ENCODE measurements at regions not wholly inside any gene's neighbourhood (a gene's known extent, or its start where the extent isn't known, plus 50 kb on each side); places are given as distances from the start of the nearest gene placed in this dataset.

DNA sequence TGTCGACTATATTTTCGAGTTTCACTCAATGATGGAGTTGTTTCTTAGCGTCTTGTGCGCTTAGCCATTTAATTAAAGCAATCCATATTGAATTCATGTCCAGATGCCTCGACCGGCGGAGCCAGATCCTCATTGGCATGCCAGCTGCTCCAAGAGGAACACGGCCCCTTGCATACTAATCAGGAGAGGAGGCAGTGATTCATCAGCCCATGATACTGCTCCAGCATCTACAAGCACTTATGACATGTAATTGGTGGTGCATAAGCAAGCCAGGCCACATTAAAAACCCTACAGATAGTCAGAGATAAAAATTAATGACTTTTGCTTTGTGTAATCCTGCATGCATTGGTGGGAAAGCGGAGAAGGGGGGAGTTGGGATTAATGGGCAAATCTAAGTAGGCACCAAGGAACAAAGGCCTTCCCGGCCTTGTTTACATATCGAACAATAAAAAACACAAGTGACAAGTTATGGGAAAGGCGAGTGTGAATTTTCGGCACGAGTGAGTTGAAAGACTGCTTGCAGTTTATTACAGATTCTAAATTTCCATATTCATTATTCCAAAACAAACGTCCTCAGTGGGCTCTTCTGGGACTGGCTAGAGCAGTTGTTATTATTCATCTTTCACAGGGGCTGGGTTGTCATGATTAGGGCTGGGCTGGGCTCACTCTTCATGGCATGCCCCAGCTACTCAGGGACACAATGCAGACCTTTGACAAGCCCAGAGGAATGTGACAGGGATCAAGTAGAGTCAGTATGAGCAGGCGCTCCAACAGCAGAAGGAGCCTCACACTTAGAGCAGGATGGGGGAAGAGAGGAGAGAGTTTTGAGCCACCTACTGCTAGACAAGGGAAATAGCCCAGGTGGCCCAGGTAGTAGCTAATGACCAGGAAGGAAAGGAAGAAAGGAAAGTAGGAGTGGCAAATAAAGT lies 281.7 kb upstream of the ZFHX3 start:
- no peak for DNase-seq

DNA sequence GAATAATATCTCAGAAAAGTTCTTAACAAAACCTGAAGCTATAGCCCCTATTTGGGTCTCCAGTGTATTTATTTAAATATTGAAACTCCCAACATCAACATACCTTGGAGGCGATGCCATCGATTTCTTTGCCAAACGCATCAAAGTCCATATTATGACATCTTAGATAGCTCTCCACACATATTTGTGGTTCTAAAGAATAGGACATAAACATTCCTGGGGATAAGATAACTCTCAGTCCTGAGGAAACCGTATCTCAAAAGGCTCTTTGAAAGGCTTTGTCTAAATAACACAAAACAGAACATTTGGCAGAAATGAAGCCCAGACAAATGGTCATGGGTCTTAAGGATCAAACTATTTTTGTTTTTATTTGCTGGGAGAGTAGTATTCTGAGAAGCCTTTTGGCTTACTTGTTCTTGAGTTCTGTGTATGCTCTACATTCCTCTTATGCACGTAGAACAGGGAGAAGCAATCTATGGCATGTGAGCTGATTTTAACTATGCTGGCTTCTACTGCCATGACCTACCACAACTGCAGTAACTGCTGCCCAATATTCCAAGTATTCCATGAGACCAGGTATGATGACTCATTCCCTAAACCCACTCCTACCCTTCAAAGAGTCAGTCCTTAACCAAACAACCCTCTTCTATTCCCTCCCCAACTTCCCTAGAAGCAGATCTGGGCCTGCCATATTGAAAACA lies 279.0 kb upstream of the ZFHX3 start:
- DNase-seq: no peak

DNA sequence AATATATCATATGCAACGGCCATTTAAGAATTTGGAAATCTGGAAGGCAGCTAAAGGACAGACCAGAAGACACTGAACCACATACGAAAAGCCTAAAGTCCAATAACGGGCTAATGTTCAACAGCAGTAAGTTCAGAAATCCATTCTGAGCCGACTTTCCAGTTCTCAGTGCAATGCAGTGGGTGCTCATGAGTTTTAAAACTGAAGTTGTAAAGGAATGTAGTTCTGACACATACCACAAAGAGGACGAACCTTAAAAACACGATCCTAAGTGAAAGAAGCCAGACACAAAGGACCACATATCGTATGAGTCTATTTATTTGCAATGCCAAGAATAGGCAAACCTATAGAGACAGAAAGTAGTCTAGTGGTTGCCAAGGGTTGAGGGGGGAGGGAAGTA lies 278.3 kb upstream of the ZFHX3 start:
- no peak for DNase-seq

DNA sequence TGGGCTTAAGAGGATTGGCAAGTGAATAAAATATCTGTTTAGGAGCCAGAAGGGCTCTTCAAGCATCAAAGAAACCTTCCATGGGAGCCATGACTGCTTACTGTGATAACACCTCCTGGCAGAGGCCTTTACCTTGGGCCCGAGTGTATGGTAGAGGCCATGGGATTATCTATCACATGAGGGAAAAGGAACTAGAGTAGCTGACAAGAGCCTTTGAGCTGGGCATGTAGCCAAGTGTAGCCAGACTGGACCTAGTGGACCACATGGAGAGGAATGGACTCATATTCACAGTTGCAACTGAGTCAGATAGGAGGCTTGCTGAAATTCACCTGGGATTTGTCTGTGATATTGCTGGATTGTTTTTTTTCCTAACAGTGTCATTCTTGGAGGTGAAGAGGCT lies 276.0 kb upstream of the ZFHX3 start:
- no peak for DNase-seq

DNA sequence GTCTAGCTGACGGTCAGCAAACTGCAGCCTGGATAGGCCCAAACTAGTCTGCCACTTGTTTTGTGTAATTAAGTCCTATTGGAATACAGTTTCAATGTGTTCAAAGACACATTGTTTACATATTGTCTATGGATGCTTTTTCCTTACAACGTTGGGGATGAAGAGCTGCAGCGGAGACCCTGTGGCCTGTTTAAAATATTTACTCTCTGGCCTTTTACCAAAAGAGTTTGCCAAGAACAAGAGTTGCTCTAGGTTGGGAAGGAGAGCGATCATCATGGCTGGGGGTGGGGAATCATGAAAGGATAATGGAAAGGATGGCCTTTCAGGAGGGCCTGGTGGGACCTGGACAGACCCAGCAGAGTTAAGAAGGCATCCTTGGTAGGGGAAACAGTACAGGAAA lies 274.9 kb upstream of the ZFHX3 start:
- no peak for DNase-seq

DNA sequence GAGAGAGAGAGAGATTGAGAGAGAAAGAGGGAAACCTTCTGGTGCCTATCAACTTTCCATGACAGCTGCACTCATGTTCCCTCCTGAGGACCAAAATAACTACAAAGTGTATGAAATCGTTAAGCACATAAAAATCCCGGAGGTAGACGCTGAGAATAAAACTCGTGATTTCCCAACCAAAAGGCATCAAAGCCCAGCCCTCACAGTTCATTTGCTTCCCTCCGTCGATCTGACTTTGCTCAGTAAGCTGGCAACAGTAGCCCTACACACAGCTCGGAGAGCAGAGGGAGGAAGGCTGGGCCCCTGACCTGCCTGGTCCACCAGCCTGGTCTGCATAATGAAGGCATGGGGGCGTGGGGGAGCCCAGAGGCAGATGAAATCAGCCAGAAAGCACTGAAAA lies 273.9 kb upstream of the ZFHX3 start:
- DNase-seq: no peak

DNA sequence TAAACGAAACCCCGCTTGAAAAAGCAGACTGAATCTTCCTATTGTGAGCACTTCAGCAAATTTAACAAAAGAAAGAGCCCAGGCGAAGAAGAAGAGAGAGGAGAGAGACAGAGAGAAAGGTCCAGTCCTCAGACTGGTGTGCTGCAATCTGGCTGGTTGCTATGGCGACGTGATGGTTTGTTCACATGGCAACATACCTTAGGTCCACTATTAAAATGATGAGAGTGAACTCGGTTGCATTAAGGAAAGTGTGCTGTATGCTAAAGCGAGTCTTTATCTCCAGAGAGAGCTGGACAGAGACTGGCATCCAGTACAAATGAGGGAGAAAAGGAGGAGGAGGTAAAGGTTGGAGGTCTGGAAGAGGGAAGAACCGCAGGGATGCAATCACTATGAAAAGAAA lies 271.8 kb upstream of the ZFHX3 start:
- no peak for DNase-seq

DNA sequence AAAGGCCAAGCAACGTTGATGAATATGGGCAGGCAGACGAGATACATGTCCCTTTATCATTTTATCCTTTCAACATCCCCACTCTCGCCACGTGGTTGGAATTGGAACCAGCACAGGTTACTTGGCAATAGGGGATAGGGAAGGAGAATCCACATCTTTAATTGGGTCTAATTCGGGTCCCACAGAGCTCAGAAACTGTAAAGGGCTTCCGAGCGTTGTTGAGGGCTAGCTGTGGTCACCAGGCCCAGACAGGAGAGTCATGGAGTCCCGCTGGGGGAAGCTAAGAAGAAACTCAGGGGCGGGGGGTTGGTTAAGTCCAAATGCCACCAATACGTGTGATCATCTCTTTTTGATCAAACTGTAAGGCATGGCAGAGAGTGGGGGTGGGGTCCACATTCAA lies 271.3 kb upstream of the ZFHX3 start:
- DNase-seq: no peak

DNA sequence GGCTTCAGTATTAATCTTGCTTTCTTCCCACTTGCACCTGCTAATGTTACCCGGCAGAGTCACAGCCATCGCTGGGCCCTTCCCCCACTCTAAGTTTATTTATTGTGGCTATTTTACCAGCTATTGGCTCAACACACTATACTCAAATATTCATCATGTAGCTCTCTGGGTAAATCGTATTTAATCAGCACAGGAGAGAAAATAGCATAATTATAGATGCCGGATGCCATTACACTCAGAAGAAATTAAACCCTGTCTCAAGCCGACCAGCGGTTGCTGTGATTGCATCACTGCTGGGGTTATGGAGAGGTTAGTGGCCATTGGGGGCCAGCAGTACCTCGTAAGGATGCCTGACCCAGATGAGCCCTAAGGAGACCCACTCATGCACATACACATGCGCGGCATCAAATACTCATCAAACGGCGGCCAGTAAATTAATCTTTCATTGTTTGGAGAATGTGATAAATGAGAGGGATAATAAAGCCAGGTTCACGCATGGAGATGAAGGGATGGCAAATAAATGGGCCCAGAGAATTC lies 269.5 kb upstream of the ZFHX3 start:
- DNase-seq: no peak

DNA sequence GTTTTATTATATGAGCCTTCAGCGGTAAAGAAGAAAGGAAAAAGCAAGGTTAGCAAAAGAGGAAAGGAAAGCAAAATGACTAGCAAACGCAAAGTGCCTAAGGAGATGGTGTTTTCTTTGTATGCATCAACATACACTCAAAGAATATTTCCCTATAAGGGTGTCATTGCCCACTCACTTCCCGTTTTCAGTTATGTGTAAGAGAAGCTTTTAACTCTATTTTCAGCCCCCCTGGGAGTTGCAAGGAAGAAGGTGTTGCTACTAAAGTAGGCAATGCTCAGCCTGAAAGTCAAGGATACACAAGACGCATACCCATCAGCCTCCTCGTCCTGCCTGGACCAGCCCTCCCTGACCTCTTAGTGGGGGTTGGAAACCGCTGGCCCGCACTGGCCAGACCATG lies 267.7 kb upstream of the ZFHX3 start:
- DNase-seq: no peak

DNA sequence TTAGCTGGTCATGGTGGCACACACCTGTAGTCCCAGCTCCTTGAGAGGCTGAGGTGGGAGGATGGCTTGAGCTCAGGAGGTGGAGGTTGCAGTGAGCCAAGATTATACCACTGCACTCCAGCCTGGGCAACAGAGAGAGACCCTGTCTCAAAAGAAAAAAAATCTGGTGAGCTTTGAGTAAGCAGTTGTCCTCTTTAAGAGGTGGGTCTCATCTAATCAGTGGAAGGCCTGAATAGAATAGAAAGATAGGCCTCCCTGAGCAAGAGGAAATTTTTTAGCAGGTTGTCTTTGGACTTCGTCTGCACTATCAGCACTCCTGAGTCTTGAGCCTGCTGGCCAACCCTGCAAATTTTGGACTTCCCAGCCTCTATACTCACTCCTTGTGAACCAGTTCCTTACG lies 266.0 kb upstream of the ZFHX3 start:
- DNase-seq: no peak

DNA sequence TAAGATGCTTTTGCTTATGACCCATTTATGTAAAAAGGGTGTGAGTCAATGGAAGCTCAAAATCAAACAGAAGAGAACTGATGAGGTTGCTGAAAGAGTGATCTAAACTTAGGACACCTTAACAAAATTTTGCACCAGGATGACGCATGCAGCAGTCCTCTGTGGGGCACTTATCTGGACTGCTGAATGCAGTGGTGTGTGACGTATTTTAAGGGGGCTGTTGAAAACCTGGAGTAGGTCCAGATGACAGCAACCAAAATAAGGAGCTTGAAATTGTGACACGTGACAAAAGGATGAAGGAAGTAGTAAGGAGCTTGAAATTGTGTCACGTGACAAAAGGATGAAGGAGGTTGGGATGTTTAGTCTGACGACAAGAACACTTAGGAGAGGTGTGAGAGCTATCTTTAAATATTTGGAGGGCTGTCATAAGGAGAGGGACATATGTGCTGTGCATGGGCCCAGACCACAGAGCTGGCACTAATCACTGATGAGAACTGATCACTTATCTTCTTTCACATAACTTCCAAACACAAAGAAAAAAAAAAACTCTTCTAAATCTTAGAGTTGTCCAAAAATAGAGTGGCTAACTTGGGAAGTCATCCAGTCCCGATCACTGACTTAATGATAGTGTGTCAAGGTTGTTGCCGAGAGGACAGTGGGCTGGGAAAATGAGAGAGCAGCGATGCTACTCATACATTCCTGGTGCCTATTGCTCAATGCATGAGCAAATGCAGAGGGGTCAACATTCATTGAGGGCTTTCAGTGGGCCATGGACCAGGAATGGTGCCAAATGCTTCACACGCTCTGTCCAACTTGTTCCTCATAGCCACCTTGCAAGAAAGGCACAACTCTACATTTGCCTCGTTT lies 264.2 kb upstream of the ZFHX3 start:
- DNase-seq: no peak

DNA sequence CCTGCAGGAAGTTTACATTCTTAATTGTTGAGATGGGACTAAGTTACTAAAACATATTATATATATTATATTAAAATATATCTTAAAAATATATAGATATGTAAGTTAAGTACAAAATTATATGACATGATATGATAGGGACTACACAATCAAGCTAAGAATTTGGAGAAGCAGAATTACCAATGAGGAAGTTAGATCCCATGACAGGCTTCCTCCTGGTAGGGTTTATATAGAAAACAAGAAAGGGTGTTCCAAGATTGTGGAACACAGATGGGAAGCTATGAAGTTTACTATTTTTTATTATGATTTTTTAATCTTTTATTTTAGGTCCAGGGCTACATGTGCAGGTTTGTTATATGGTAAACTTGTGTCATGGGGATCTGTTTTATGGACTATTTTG lies 260.8 kb upstream of the ZFHX3 start:
- no peak for DNase-seq

DNA sequence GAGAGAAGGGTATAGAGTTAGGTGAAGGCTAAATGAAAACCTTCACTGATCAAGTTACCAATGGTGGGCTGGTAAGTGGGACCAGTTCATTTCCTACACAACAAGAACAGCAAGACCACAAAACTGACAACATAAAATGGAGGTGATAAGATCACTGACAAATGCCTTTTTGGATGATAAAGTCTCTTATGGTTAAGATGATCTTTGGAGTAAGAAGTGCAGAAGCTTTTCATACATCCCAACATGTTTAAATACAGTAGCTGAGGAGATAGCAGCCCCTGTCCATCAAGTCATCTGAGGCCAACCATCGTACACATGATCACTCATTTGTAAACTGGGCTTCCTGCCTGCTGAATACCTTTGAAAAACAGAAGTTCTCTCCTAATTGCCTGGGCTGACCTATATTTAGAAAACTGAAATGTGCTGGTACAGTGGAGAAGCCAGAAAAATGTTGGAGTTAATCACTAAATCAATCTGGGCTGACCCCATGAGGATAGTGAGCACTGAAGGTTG lies 259.0 kb upstream of the ZFHX3 start:
- no peak for DNase-seq

DNA sequence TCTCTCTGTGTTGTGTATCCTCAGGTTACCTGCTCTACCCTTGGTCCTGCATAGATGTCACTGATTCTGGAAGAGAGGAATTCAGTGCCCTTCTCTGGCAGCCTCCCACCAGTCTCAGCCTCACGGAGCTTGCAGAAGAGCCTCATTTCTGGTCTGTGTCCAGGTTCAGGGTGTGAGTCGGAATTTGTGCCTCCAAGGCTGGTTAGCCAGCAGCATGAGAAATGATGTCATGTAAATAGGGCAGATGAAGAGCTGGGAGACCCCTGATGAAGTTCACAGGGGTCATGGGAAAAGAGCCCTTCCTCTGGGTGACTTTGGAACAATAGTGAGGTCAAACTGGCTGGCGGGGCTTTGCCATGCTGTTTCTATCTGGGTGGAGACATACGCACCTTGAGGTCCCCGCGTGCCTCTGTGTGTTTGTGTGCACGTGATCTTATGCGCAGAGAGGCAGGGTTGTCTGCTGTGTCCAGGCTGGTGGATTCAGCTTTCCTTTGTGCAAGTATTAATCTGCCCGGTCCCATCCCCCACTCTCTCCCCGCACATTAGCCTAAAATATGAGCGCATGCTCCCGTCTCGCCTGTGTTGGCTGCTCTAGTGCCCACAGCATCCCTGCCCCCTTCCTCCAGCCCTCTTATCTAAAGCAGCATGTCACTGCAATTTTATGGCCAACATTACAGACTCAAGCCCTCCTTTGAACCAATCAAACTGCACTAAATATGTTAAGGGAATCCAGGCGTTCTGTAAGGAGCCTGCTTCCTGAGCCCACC lies 256.3 kb upstream of the ZFHX3 start:
- DNase-seq: no peak

DNA sequence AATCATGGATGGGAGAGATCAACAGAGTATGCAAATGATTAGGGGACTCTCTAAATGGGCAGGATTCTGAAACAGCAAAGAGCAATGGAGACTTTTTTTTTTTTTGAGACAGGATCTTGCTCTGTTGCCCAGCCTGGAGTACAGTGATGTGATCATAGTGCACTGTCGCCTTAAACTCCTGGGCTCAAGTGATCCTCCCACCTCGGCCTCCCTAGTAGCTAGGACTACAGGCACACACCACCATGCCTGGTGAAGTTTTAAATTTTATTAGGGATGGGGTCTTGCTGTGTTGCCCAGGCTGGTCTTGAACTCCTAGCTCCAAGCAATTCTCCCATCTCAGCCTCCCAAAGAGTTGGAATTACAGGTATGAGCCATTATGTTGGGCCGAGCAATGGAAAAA lies 255.0 kb upstream of the ZFHX3 start:
- no peak for DNase-seq

DNA sequence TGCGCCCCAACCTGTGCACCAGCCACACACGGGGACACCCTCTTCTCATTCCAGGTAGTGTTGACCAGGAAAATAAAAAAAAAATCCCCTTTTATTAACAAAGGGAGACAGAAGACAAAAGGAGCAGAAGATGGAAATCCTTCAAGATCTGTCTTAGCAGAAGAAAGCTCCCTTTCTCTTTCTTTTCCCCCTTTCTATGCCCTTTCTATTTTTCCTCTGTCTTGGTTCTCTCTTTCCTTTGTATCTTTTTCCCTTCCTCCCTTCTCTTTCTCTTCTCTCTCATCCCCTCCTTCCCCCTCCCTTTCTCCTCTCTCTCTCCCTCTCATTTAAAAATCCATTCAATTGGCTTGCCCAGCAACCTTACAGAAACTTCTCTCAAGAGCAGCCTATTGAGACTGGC lies 254.1 kb upstream of the ZFHX3 start:
- DNase-seq: no peak

DNA sequence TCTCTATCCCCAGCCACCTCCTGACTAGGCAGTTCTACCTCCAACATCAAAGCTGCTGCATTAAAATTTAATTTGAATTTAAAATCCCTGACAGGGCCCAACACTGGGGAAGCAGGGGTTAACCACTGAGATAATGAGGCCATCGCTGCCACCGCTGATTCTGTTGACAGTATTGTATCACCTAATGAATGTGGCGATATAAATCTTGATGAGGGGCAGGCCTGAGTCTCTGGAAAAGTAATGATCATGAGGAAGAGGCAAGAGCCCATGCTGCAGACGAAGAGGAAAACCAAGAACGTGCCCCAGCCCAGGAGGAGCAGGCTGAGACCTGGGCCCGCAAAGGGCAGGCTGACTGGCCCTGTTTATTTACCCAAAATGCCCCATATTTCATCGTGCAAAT lies 251.4 kb upstream of the ZFHX3 start:
- DNase-seq: no peak

DNA sequence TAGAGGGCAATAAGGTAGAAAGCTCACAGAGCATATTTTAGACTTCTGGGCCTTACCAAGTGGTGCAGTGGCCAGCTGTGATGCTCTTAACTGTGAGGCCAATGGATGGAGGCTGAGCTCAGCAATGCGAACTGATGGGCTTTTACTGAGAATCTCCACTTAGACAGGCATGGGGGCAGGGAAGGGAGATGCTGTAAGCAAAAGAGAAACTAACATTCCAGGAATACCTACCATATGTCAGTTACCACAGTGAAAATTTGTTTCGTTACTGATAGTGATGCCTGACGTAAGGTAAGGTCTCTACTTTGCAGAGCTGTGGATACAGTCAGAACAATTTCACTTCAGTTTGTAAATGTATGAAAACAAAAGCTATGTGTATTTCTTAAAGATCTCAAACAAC lies 250.6 kb upstream of the ZFHX3 start:
- no peak for DNase-seq

DNA sequence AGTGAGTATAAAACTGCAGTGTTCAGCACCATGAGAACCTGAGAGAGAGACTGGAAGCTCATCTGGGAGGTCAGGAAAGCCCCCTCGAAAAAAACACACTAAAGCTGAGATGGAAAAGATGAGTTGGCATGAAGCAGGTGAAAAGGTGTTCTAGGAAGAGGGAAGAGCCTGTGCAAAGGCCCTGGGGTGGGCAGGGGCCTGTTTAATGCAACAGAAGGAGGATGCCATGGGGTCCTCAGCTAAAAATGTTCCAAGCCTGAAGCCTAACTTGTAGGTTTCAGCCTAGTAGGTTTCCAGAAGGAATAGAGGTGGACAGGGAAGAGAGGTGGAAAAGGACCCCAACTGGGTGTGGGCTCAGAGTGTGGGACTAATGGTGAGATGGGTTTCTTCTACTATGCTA lies 242.3 kb upstream of the ZFHX3 start:
- DNase-seq: no peak

DNA sequence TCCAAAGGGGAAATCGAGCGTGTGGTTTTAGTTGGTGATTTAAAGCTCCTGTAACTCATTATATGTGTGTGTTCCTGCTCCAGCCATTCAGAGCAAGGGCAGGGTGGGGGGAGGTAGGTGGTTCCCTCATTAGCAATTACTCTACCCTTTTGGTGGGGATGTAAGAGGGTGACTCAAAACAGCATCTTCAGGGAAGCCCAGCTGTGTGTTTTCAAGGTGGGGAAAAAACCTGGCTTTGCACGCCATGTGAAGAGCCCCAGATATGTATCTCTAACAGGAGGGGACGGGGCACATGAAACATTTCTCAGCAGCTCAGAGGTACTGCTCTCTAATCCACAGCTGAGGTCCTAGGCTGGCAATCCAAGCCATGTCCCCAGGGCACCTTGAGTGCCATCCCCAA lies 241.3 kb upstream of the ZFHX3 start:
- no peak for DNase-seq

DNA sequence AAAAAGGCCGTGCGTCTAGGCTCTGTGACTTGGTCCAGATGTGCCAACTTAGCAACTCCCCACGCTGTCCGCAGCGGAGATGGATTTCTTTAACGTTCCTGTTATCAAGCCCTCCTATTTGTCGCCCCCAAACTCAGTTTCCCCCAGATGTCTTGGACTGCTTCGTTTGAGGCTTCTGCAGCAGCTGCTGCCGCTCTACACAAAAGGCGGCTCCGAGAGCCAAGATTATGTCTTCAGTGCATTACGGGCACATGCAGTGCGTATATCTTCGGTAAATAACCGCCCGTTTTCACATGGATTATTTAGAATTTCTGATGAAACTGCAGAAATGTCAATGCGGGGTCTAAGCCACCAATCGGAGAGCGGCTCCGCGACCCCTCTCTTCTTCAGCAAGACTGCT lies 240.6 kb upstream of the ZFHX3 start:
- no peak for DNase-seq
